ENCODE measurements at regions not wholly inside any gene's neighbourhood (a gene's known extent, or its start where the extent isn't known, plus 50 kb on each side); places are given as distances from the start of the nearest gene placed in this dataset.

DNA sequence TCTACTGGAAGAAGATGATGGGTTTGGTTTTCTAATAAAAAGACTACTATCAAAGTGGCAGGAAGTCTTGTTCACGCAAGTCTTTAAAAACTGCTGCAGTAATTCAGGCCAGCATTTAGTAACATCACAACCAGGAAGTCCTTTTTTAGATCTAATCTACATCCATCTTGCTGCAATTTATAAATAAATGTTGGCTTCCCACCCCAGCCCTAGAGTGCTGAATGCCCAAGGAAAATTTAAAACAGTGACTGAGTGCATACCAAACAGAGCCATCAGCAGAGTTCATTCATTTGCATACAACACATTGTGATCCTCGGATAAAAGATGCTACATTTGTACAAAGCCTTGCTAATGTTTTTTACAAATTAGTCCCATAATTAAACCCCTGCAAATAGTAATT, 72.1 kb downstream of the PHLDA1 start (continued):
- TF ChIP-seq, protein P1, sequence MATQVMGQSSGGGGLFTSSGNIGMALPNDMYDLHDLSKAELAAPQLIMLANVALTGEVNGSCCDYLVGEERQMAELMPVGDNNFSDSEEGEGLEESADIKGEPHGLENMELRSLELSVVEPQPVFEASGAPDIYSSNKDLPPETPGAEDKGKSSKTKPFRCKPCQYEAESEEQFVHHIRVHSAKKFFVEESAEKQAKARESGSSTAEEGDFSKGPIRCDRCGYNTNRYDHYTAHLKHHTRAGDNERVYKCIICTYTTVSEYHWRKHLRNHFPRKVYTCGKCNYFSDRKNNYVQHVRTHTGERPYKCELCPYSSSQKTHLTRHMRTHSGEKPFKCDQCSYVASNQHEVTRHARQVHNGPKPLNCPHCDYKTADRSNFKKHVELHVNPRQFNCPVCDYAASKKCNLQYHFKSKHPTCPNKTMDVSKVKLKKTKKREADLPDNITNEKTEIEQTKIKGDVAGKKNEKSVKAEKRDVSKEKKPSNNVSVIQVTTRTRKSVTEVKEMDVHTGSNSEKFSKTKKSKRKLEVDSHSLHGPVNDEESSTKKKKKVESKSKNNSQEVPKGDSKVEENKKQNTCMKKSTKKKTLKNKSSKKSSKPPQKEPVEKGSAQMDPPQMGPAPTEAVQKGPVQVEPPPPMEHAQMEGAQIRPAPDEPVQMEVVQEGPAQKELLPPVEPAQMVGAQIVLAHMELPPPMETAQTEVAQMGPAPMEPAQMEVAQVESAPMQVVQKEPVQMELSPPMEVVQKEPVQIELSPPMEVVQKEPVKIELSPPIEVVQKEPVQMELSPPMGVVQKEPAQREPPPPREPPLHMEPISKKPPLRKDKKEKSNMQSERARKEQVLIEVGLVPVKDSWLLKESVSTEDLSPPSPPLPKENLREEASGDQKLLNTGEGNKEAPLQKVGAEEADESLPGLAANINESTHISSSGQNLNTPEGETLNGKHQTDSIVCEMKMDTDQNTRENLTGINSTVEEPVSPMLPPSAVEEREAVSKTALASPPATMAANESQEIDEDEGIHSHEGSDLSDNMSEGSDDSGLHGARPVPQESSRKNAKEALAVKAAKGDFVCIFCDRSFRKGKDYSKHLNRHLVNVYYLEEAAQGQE (IDR thresholded peaks at IDR 0.05; ENCODE audit: low read depth, low read length), result no peak
- TF ChIP-seq EZH2phosphoT487 (IDR thresholded peaks at IDR 0.05; ENCODE audit: borderline replicate concordance, low read depth), result no peak

- POLR2A ChIA-PET, result no interaction called here
- no peak for DNase-seq
- Histone ChIP-seq H3K9me3 (no peaks in the 10 kb centered on the region), H3K36me3 (replicated peaks in 1 of 2; ENCODE audit: control insufficient read depth in 1 of 2, insufficient read depth in 2 of 2, low read length in 1 of 2) (no peaks in the 10 kb centered on the region), H3K4me2 (peak overlapping the region; percentile 5; the same call in 1 of the 2 replicates), H3K4me3 (ENCODE audit: low read depth in 2 of 2, low read length in 1 of 2) (no peak overlapping the region), H3K27ac (ENCODE audit: low read depth in 2 of 2, low read length in 1 of 2) (no peak overlapping the region), H4K20me1 (ENCODE audit: insufficient read depth) (no peaks in the 10 kb centered on the region), H3K4me1 (ENCODE audit: control insufficient read depth in 1 of 2, insufficient read depth in 2 of 2, low read depth in 1 of 2, low read length in 1 of 2) (peaks cover 7% of the 10 kb centered on the region in 2 experiments; a peak in 2 of 4 replicates), H3K27me3 (ENCODE audit: insufficient read depth) (no peaks in the 10 kb centered on the region), H3K79me2 (ENCODE audit: insufficient read depth) (no peaks in the 10 kb centered on the region), H2AFZ (ENCODE audit: low read depth) (no peak overlapping the region; the same call in 1 of the 2 replicates), H3K9me2 (no peaks in the 10 kb centered on the region), H3K9ac (no peak overlapping the region), H3F3A (replicated peaks; ENCODE audit: insufficient read depth) (no peaks in the 10 kb centered on the region)
- 69% methylated on average over 2 of the region's 2 CpGs for WGBS (ENCODE audit: low lambda C conversion rate)
- CTCF ChIA-PET, result interaction anchor here (1.0 to 1.7 kb wide), 3 partner anchors 10 to 55 kb away, joined by 3 to 4 read pairs (median 3); no protein-coding TSS in a partner anchor
- TF ChIP-seq, protein P2, sequence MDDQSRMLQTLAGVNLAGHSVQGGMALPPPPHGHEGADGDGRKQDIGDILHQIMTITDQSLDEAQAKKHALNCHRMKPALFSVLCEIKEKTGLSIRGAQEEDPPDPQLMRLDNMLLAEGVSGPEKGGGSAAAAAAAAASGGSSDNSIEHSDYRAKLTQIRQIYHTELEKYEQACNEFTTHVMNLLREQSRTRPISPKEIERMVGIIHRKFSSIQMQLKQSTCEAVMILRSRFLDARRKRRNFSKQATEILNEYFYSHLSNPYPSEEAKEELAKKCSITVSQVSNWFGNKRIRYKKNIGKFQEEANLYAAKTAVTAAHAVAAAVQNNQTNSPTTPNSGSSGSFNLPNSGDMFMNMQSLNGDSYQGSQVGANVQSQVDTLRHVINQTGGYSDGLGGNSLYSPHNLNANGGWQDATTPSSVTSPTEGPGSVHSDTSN (IDR thresholded peaks at IDR 0.05), result no peak
Measured at GRCh38 chr12:75959060-75959459, 72.5 kb downstream of the PHLDA1 start.

GRCh38 chr12:75955251-75955650, 76.3 kb downstream of the PHLDA1 start:
- no peaks in the 10 kb centered on the region for H3K9me3 ChIP-seq
- peaks cover 9 to 22% of the 10 kb centered on the region in 2 experiments for H3K4me1 ChIP-seq (ENCODE audit: control insufficient read depth in 1 of 2, insufficient read depth in 2 of 2, low read depth in 1 of 2, low read length in 1 of 2)
- H3K79me2 ChIP-seq (ENCODE audit: insufficient read depth), result no peaks in the 10 kb centered on the region
- no peaks in the 10 kb centered on the region for H3K27me3 ChIP-seq (ENCODE audit: insufficient read depth)
- TF ChIP-seq YY1 (IDR thresholded peaks at IDR 0.05; ENCODE audit: low read depth) (no peak), EZH2phosphoT487 (IDR thresholded peaks at IDR 0.05; ENCODE audit: borderline replicate concordance, low read depth) (no peak), RFX5 (IDR thresholded peaks at IDR 0.05; ENCODE audit: low read length) (no peak), NFIC (IDR thresholded peaks at IDR 0.05; ENCODE audit: borderline replicate concordance) (no peak), TAF1 (IDR thresholded peaks at IDR 0.05; ENCODE audit: borderline replicate concordance, low read depth, low read length) (no peak), ZBTB33 (IDR thresholded peaks at IDR 0.05; ENCODE audit: borderline replicate concordance, low read depth) (no peak), RCOR1 (IDR thresholded peaks at IDR 0.05; ENCODE audit: low read length) (no peak), SIN3A (IDR thresholded peaks at IDR 0.05; ENCODE audit: borderline replicate concordance, low read depth, low read length) (no peak), GABPA (IDR thresholded peaks at IDR 0.05; ENCODE audit: low read depth) (no peak)
- no peaks in the 10 kb centered on the region for H3K9me2 ChIP-seq
- H3F3A ChIP-seq (replicated peaks; ENCODE audit: insufficient read depth), result peaks cover 17% of the 10 kb centered on the region
- H3K9ac ChIP-seq, result no peak overlapping the region
- H3K36me3 ChIP-seq (replicated peaks in 1 of 2; ENCODE audit: control insufficient read depth in 1 of 2, insufficient read depth in 2 of 2, low read length in 1 of 2), result no peaks in the 10 kb centered on the region
- 90% methylated on average over 3 of the region's 3 CpGs for WGBS (ENCODE audit: low lambda C conversion rate)
- H2AFZ ChIP-seq (ENCODE audit: low read depth), result no peak overlapping the region
- DNase-seq, result no peak
- peak overlapping the region in 1 of 2 experiments; percentile 94; a peak in 2 of 4 replicates for H3K27ac ChIP-seq (ENCODE audit: low read depth in 2 of 2, low read length in 1 of 2)
- H3K4me3 ChIP-seq (ENCODE audit: low read depth in 2 of 2, low read length in 1 of 2), result no peak overlapping the region
- POLR2A ChIA-PET, result no interaction called here
- H3K4me2 ChIP-seq, result no peak overlapping the region
- H4K20me1 ChIP-seq (ENCODE audit: insufficient read depth), result no peaks in the 10 kb centered on the region
- CTCF ChIA-PET, result interaction anchor here (0.8 kb wide), 1 partner anchor 16 kb away, joined by 3 read pairs; no protein-coding TSS in a partner anchor
